Fibroblast of pulmonary artery (primary cell): ENCODE measurements at regions not wholly inside any gene's neighbourhood (a gene's known extent, or its start where the extent isn't known, plus 50 kb on each side); places are given as distances from the start of the nearest gene placed in this dataset.
"Not testable (repeated sequence)": the region's sequence is repeated elsewhere in the genome, so short reads cannot be mapped to it uniquely, and the experiment has no call there.

Experiments
- DNase-seq: peaks from one replicate; pipeline ENCODE4 v3.0.0-alpha.2; 2010; ENCODE audit warnings: low read depth
- H3K4me3 ChIP-seq: replicated peaks from 2 replicates; pipeline ENCODE4 v1.5.1; 2011; ENCODE audit warnings: low read depth, mild to moderate bottlenecking, control low read depth, low read length, moderate library complexity
- TF ChIP-seq, protein P1 (sequence below): IDR thresholded peaks from 2 replicates; pipeline ENCODE4 v1.5.1; 2011; ENCODE audit warnings: mild to moderate bottlenecking, control low read depth, low read length, inconsistent platforms; ENCODE audit errors: missing control alignments

DNA sequence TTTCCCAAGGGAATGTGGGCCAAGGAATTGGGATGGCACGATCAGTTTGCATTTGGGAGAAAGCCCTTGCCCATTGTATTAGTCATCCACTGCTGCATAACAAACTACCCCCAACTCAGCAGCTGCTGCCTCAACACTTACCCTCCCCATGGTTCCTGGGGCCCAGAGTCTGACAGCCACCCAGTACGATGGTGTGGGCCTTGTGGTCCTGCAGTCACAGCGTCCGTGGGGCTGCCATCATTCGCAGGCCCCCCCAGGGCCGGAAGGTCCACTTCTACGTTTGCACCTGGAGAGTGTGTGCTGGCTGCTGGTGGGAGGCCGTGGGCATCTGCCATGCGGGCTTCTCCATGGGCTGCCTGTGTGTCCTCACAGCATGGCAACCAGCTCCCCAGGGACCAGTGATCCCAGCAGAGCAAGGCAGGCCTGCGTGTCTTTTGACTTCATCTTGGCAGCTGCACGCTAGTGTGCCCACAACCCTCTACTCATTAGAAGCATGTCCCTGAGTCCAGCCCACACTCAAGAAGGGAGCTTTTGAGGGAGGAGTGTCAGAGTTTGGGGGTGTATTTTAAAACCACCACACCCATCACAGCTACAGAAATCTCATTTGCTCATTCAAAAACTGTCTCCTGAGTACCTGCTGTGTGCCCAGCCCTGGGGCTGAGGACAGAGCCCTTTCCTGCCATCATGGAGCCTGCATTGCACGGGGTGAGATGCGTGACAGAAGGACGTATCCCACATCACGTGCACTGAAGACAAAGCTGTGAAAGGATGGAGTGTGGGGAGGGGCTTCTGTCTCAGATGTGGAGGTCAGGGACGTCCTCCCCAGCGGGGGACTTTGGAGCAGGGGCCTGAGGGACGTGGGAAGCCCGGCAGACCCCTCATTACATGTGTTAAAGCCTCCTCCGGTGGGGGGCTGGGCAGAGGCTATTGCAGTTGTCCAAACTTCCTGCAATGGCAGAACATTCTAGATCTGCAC is 185.0 kb upstream of the ZNF469 start:
- no peak overlapping the region for H3K4me3 ChIP-seq
- TF ChIP-seq, protein P1, sequence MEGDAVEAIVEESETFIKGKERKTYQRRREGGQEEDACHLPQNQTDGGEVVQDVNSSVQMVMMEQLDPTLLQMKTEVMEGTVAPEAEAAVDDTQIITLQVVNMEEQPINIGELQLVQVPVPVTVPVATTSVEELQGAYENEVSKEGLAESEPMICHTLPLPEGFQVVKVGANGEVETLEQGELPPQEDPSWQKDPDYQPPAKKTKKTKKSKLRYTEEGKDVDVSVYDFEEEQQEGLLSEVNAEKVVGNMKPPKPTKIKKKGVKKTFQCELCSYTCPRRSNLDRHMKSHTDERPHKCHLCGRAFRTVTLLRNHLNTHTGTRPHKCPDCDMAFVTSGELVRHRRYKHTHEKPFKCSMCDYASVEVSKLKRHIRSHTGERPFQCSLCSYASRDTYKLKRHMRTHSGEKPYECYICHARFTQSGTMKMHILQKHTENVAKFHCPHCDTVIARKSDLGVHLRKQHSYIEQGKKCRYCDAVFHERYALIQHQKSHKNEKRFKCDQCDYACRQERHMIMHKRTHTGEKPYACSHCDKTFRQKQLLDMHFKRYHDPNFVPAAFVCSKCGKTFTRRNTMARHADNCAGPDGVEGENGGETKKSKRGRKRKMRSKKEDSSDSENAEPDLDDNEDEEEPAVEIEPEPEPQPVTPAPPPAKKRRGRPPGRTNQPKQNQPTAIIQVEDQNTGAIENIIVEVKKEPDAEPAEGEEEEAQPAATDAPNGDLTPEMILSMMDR: no peak
- no peak for DNase-seq

- DNase-seq, H3K4me3 ChIP-seq: not testable (repeated sequence)
Observed at GRCh38 chr16:88198457-88199295, 184.1 kb upstream of the ZNF469 start.

DNA sequence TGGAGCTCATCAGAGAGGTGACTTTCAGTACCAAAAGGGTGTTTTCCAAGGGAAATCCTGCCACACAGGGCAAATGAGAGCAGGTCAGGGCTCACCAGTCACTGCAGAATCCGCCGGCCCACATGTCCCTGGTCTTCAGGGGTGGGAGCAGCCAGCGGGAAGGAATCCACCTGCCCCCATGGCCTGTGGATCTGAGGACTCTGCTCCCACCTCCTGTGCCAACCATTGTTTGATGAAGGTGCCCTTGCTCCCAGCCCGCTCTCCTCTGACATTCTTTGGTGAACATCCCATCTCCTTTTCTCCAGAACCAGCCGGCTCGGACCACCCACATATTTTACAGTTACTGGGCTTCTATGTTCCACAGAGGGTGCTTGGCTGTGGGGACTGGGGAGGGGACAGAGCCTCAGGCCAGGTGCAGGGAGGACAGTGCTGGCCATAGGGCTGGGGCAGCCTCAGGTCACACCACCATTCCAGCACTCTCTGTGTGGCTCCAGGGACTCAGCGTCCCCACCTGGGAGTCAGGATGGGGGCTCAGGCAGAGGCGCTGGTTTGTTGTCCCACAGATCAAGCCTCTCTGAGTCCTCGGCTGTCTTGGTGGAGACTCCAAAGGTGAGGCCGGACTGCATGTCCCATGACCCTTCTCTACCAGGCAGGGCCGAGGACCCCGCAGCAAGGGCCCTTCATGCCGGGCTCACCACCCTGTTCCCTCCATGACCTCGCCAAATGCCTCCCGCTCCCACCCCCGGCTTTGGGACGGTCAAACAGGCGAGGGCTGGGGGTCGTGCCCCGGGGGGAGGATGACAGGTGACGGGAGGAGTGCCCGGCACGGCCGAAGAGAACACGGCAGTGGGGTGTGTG is 183.2 kb upstream of the ZNF469 start:
- DNase-seq, H3K4me3 ChIP-seq: not testable (repeated sequence)

DNA sequence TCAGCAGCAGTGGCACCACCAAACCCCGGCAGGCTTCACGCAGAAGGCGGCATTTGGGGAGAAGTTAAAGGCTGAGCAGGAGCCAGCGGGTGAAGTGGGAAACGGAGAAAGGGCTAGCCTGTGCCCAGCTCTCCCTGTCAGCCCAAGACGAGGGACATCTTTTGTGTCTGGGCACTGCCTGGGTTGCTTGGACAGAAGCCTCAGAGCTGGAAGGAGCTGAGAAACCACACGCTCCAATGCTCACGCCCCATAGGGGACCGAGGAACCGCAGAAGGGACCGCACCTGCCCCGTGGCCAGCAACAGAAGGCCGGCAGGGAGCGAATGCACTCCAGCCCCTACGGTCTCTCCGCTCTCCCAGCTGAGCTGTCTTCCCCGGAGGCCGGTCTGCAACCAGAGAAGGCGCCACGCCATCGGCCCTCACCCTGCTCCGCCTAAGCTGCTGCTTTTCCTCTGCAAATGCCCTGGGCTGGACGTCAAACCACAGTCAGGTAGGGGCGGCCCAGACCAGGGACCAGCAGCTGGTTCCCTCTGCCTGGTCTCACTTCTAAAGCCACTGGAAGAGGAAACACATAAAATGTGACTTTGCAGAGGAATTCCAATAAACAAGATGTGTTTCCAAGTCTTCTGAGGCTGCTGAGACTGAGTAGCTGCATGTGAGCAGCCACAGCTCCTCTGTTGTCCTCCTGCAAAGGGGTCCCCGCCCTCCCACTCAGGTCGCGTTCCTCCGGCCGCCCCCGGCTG is 182.4 kb upstream of the ZNF469 start:
- DNase-seq, H3K4me3 ChIP-seq: not testable (repeated sequence)

DNA sequence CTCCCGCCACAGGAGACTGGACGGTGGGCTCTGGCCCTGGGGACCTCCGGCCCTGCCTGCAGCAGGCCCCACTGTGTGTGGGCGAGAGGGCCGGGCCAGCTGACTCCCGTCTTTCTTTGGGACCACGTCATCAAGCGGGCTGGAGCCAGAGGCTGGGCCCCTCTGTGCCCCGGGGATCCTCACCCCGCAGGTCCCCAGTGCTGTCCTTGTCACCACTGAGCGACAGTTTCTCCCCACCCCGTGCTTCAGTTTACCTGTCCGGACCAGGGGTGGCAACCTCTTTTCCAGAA is 181.9 kb upstream of the ZNF469 start:
- DNase-seq: no peak
- TF ChIP-seq, protein P1: no peak
- no peak overlapping the region for H3K4me3 ChIP-seq

DNA sequence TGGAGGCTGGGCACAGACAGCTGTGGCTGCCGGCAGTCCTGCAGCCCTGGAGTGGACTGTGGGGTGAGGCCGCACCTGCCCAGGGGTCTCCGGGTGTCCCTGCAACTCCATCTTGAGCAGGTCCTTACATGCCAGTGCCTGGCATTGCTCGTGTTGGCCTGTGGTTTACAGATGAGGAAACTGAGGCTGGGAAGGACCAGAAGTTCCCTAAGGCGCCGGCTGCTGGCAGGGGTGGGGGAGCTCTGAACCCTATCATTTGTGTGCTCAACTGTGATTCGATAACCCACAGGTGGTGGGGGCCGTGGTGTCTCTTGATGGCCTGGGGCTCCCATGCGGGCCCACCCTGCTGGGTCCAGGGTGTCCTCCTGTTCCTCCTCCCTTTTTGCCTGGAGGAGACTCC is 181.1 kb upstream of the ZNF469 start:
- not testable (repeated sequence) for DNase-seq, H3K4me3 ChIP-seq

DNA sequence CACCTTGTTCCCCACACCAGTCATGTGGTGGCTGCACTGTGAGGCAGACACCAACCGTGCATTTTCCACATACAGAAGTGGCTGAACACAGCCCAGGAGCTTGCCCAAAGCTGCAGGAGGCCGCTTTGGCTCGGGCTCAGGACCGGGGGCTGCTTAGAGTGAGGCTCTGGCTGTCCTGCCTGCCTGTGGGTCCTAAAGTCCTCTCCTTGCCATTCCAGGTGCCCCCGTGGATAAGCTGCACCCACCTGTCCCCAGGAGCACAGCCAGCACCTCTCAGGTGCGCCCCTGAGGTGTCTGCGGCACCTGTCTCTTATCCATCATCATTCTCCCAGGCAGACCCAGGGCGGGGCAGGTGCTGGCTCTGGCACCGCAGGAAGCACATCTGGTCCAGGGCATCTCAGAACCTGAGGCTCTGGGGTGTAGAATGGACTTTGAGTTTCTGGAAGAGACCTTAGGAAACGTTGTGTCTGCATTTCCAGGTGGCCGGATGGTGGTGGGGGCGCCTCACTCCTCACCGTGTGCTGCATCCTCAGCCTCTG is 180.5 kb upstream of the ZNF469 start:
- TF ChIP-seq, protein P1: no peak
- DNase-seq: no peak
- no peak overlapping the region for H3K4me3 ChIP-seq

DNA sequence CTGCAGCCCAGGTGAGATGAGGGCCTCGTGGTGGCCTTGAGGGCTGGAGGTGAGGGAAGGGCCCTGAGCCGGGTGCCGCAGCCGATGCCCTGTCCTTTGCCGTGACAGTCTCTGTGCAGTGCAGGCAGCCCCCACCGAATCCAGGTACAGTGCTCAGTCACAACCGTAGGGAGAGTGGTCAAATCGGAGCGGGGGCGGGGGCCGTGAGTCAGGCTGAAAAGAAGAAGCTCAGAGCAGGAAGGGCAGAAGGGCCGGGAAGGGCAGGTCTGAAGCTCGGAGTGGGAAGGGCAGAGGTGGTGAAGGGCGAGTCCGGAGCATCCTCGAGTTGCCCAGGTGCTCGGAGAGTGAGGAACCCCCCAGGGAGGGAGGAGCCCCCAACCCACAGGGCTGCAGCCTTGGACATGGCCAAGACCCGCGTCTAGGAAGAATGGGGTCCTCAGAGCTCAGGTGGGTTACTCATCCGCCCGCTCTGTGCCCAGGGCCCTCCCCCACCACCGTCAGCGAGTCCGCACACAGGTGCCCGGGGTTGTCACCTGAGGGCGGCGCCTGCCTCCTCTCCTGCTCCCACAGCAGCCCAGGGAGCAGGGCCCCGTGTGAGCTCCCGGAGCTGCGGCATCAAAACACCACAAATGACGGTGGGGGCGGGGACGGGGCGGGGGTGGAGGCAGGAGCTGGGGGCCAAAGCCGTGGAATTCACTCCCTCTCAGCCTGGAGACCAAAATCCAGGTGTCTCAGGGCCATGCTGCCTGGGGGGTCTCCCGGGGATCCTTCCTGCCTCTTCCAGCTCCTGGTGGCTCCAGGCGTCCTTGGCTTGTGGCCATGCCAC is 179.7 kb upstream of the ZNF469 start:
- H3K4me3 ChIP-seq, DNase-seq: not testable (repeated sequence)

- H3K4me3 ChIP-seq, DNase-seq: not testable (repeated sequence)
Observed at GRCh38 chr16:88204131-88205110, 178.3 kb upstream of the ZNF469 start.

DNA sequence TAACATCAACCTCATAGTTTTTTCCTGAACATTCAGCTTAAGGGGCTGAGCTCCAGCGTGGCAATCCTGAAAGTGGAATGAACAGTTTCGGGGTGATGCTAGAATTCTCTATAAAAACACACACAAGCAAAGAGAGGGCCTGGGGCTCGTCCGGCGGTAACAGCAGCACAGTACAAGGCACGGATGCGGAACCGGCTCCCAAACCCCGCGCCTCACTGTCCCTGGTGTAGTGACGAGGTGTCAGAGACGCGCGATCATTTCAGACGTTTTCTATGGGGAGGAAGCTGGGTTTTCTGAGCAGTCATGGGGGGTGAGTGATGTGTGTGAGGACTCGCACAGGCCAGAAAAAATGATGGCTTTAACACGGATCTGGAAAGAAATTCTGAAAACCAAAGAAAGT is 177.3 kb upstream of the ZNF469 start:
- DNase-seq, H3K4me3 ChIP-seq: not testable (repeated sequence)

DNA sequence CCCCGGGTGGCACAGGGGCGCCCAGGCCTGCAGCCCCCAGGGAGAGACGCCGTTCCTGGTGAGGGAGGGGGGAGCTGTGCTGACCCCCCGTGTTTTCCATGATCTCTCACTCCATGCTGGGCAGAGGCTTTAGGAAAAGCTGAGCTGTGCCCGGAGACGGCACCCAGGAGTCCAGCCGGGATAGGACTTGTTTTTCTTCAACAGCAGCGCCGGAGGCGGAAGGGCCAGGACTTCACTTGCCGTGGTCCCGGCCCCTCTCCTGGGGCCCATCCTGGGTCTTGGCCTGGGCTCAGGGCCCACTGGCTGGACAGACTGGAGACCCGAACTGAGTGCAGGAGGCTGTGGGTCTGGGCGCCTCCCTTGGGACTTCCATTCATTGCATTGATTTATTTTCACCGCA is 176.8 kb upstream of the ZNF469 start:
- DNase-seq, H3K4me3 ChIP-seq: not testable (repeated sequence)

DNA sequence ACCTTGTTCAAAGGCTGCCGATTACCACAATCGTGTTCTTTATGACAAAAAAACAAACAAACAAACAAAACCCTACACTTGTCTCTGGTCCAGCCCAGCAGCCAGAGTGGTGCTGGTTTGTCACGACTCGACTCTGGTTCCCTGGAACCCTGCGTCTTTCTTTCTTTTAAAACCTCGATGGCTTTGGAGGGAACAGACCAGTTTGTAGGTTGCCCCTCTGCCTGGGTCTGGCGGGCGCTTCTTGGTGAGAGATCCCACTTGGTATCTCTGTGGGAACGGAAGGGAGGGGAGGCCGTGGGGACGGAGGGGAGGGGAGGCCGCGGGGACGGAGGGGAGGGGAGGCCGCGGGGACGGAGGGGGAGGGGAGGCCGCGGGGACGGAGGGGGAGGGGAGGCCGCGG is 176.2 kb upstream of the ZNF469 start:
- not testable (repeated sequence) for H3K4me3 ChIP-seq

More for the DNA sequence above, 176.2 kb upstream of the ZNF469 start:
- not testable (repeated sequence) for DNase-seq
